Natural killer cell treated with Interleukin-12 subunit alpha and Interleukin-12 subunit beta and Interleukin-15 and Interleukin-18, amount 100 ng/mL, for 72 hours (primary cell): ENCODE measurements at regions not wholly inside any gene's neighbourhood (a gene's known extent, or its start where the extent isn't known, plus 50 kb on each side); places are given as distances from the start of the nearest gene placed in this dataset.

Source experiments
- ATAC-seq, 2 donors: fragments of 150-1000 bp; cut with Tn5 transposase in 1 of 2; sonication (Bioruptor Pico), chemical (Tn5 transposase) in 1 of 2; 2 replicates each; pipeline ENCODE4 v1.10.0; 2021
- DNase-seq: peaks from one replicate; pipeline ENCODE4 v3.0.0; 2022; ENCODE audit warnings: low spot score
- H3K27ac Mint-ChIP-seq, 2 donors: 1 replicate in 1 of 2; 2 replicates in 1 of 2; pipeline ENCODE4 v1.8.0; 2022; ENCODE audit warnings: mixed read lengths in 2 of 2, mild to moderate bottlenecking in 1 of 2, moderate library complexity in 1 of 2
- H3K27me3 Mint-ChIP-seq, 2 donors: 1 replicate in 1 of 2; 2 replicates in 1 of 2; pipeline ENCODE4 v1.8.0; 2022; ENCODE audit warnings: mixed read lengths in 2 of 2
- H3K36me3 Mint-ChIP-seq: one replicate; pipeline ENCODE4 v1.8.0; 2022; ENCODE audit warnings: mixed read lengths
- H3K4me1 Mint-ChIP-seq, 2 donors: 1 replicate in 1 of 2; 2 replicates in 1 of 2; pipeline ENCODE4 v1.8.0; 2022; ENCODE audit warnings: low read depth in 2 of 2, mixed read lengths in 2 of 2, mild to moderate bottlenecking in 1 of 2
- H3K4me3 Mint-ChIP-seq: one replicate; pipeline ENCODE4 v1.8.0; 2022; ENCODE audit warnings: mixed read lengths
- H3K9me3 Mint-ChIP-seq: 2 replicates; pipeline ENCODE4 v1.8.0; 2022; ENCODE audit warnings: mixed read lengths

DNA sequence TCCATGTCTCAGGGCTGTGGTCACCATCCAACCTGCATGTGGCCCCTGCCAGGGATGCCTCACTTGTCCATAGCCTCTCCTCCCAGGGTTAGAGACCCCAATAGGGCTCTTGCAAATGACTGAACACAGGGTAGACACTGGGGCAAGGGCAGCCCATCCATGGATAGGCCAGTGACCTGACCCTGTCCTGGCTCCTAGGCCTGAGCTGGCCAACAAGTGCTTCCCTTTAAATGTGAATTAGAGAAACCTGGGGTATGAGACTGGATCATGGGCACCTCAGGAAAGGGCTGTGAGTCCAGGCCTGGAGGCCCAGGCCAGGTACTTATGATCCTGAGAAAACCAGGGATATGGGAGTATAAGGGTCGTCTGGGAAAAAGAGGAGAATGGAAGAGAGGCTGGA is 64.5 kb downstream of the COPS8 start:
- ATAC-seq: peak in 1 of 2 donors; percentile 46
- Mint-ChIP-seq H3K9me3 (no peaks in the 10 kb centered on the region), H3K27me3 (peaks cover 3 to 7% of the 10 kb centered on the region in 2 donors), H3K4me1 (no peaks in the 10 kb centered on the region), H3K36me3 (peaks cover 13% of the 10 kb centered on the region), H3K27ac (no peak overlapping the region), H3K4me3 (no peak overlapping the region)
- no peak for DNase-seq

DNA sequence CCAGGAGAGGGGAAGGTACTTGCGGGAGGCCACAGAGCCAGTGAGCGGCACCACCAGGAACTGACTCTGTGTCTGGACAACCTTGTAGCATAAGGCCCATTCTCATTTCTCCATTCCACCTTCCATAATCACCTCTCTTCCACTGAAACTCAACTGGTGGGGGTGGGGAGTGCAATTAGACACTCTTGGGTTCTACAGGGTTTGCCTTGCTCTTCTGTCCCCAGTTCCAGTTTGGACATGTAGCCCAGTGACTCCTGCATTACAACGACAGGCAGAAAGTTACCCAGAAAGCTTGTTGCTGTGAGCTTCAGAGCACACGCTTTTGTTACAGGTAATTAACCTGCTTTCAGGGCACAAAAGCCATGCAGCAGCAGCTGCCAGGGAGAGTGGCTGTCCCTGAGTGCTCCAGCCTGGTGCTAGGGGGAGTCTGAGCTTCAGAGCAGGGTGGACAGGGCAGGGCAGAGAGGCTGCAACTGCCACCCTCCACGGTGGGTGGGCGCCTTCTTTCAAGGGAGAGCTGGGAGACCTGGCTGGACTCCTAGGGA is 65.2 kb downstream of the COPS8 start:
- H3K9me3 Mint-ChIP-seq: no peaks in the 10 kb centered on the region
- no peak overlapping the region for H3K4me3 Mint-ChIP-seq
- no peak overlapping the region for H3K27ac Mint-ChIP-seq
- H3K27me3 Mint-ChIP-seq: peaks cover 3 to 7% of the 10 kb centered on the region in 2 donors
- H3K4me1 Mint-ChIP-seq: no peaks in the 10 kb centered on the region
- DNase-seq: no peak
- H3K36me3 Mint-ChIP-seq: peaks cover 12% of the 10 kb centered on the region
- peak in 1 of 2 donors; percentile 25 for ATAC-seq

DNA sequence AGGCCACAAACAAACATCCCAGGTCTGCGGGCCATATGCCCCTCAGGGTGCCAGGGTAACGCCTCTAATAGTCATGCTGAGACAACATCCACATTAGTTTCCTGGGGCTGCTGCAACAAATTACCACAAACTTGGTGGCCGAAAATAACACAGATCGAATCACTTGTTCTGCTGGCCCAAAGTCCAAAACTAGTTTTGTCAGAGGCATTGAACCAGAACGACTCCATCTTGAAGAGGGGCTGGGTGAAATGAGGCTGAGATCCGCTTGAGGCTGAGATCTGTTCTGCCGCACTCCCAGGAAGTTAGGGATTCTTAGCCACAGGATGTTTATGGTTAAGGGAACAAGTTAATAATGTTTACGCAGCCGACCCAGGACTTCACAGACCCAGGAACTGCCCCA is 66.7 kb downstream of the COPS8 start:
- Mint-ChIP-seq H3K27ac (no peak overlapping the region), H3K4me1 (no peaks in the 10 kb centered on the region), H3K9me3 (no peaks in the 10 kb centered on the region), H3K36me3 (no peaks in the 10 kb centered on the region), H3K27me3 (peaks cover 3 to 7% of the 10 kb centered on the region in 2 donors), H3K4me3 (no peak overlapping the region)
- no peak for DNase-seq
- no peak for ATAC-seq

DNA sequence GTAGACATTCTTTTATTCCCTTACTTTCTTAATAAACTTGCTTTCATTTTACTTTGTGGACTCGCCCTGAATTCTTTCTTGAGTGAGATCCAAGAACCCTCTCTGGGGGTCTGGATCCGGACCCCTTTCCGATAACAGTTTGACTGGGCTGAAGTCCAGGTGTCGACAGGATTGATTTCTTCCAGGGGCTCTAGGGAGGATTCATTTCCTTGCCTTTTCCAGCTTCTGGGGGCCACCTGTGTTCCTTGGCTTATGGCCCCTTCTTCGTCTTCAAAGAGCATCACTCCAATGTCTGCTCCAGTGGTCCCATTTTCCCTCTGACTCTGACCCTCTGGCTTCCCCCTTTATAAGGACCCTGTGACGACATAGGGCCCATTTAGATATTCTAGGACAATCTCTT is 67.5 kb downstream of the COPS8 start:
- Mint-ChIP-seq H3K9me3 (no peaks in the 10 kb centered on the region), H3K4me1 (no peaks in the 10 kb centered on the region), H3K4me3 (no peak overlapping the region), H3K36me3 (no peaks in the 10 kb centered on the region), H3K27ac (no peak overlapping the region), H3K27me3 (peaks cover 3 to 7% of the 10 kb centered on the region in 2 donors)
- no peak for ATAC-seq
- DNase-seq: no peak

DNA sequence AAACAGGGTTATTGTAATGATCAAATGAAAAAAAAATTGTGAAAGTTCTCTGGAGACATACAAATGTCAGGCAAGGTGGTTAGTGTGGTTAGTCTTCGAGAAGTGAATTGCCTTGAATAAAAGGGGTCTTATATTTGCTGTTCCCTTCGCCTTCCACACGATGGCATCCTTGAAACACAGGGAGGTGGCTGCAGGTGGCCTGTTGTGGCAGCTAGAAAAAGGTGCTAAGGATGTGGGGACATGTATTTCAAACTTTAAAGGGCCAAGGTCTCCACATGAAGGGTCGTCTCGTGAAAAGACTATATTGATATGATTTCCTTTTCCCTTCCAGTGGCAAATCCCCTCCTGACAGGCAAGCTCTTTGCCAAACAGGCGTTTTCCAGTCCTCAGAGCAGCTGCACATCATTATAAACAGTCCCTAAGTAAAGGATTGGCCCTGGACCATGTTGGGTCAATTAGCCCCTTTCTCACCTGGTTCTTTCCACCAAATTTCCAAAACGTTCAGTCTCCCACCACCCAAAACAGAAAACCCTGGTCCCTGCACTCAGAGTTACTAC is 68.5 kb downstream of the COPS8 start:
- Mint-ChIP-seq H3K36me3 (no peaks in the 10 kb centered on the region), H3K27ac (no peak overlapping the region), H3K4me3 (no peak overlapping the region), H3K27me3 (peaks cover 3 to 7% of the 10 kb centered on the region in 2 donors), H3K9me3 (no peaks in the 10 kb centered on the region), H3K4me1 (no peaks in the 10 kb centered on the region)
- DNase-seq (no peak), ATAC-seq (no peak)

DNA sequence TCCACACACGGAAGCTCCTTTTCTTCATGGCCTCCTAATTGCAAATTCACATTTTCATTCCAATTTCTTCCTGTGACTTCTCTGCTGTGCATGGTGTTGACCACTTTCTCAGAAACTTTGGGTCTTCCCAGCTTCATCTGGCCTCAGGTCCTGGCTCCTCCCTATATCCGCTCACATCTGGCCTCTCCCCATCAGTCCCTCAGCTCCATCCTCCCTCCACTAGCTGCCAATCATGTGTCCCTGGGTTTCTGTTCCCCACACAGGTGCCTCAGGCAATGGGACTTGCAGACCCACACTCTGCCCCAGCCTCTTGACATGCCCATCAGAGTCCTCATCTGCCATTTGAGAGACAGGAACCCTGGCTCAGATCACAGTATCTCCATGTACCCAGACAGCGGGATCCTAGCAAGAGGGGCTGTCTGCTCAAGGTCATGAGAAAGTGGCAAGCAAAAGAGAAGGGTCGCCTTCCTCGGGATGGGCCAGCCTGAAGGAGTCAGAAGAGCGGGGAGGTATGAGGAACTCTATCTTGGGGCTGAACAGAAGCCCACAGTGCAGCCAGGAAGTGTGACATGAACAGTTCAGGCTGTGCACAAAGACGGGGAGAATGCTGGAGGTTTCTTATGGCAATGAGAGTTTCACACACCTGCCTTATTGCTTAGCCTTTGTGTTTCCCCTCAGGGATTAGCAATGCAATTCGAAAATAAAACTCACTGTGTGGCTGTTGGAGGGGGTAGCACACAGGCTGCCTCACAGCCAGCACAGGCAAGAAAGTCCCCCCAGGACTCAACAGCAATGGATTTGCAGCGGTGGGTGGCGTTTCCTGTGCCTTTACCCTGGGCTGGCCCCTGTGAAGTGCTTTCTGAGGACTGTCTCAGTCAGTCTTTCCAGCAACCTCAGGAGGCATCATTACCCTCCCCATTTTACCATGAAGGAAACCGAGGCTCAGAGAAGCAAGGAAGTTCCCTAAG is 69.5 kb downstream of the COPS8 start:
- Mint-ChIP-seq H3K27ac (no peak overlapping the region), H3K9me3 (no peaks in the 10 kb centered on the region), H3K27me3 (peaks cover 3 to 7% of the 10 kb centered on the region in 2 donors), H3K4me1 (no peaks in the 10 kb centered on the region), H3K4me3 (no peak overlapping the region), H3K36me3 (no peaks in the 10 kb centered on the region)
- ATAC-seq: no peak
- DNase-seq: no peak

DNA sequence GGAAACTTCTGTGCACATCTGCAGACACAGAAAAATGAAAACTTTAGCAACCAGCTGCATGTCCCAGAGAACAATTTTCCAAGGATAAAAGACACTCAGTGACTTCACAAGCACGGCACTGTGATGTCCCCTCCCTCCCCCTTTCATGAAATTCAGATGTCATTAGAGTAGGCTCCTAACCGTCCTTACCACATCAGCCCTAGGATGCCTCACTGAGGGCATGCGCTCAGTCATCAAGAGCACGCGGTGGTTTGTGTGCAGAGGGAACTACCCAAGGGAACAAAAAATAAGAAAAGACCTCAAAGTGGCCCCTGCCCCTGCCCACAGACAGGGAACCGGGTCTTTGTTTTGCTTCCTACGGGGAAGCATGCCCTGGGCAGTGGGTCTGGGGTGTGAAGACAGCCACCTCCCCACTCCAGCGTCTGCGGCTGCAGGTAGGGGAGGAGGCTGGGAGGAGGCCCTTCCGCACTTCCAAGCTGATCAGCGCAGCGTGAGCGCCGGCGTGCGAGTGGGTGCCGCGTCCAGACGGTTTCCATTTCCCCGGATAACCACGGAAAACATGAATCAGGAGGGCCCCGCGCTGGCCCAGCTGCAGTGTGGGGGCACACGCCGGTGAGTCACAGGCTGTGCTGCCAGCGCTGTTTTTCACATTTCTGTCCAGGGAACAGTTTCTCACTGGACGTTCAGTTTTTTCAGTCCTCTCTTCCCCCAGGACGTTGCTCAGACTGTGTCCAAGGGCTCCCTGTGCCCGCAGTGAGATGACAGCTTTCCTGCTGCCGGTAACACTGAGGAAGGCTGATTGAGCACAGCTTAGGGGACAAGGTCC is 70.6 kb downstream of the COPS8 start:
- no peak for DNase-seq
- peaks cover 3 to 7% of the 10 kb centered on the region in 2 donors for H3K27me3 Mint-ChIP-seq
- H3K9me3 Mint-ChIP-seq: no peaks in the 10 kb centered on the region
- H3K4me3 Mint-ChIP-seq: no peak overlapping the region
- H3K36me3 Mint-ChIP-seq: no peaks in the 10 kb centered on the region
- H3K27ac Mint-ChIP-seq: no peak overlapping the region
- no peaks in the 10 kb centered on the region for H3K4me1 Mint-ChIP-seq
- ATAC-seq: peak in 1 of 2 donors; percentile 21

DNA sequence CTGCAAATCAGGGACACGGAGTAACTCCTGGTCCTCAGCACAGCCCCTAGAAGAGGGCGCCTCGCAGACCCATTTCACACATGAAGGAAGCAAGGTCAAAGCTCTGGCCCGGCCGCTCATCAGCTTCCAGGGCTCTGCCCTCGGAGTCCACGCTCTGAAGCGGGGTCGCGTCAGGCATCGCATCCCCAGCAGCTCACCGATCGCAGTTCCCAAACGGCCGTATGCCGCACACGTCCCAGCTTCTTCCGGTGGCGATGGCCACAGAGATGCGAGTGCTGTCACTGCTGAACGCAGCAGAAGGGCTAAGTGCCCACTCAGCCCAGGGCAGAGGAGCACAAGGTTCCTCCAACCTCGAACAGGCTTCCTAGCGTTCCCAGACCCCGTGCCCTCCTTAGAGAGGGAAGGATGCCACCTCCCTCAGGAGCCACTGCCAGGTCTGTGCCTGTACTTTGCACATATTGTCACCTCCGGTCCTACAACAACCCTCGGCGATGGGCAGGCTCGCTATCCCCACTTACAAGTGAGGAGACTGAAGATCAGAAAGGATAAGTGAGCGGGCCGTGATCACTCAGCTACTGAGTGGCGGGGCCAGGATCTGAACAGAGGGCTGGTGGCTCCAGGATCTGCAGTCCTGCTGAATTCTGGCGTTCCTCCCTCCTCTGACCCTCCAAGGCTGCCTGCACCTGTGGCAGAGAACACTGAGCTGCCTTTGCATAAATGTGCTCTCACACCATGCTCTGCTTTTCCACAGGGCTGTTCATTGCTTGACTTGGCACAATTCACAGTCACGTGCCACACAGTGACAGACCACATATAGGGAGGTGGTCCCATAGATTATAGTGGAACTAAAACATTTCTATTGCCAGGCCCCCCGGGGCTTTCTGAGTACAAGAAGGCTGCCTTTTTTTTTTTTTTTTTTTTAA is 71.4 kb downstream of the COPS8 start:
- no peaks in the 10 kb centered on the region for H3K9me3 Mint-ChIP-seq
- ATAC-seq: peak in 1 of 2 donors; percentile 15
- H3K4me3 Mint-ChIP-seq: no peak overlapping the region
- H3K27me3 Mint-ChIP-seq: peaks cover 3 to 7% of the 10 kb centered on the region in 2 donors
- no peaks in the 10 kb centered on the region for H3K4me1 Mint-ChIP-seq
- H3K36me3 Mint-ChIP-seq: no peaks in the 10 kb centered on the region
- no peak for DNase-seq
- no peak overlapping the region for H3K27ac Mint-ChIP-seq

DNA sequence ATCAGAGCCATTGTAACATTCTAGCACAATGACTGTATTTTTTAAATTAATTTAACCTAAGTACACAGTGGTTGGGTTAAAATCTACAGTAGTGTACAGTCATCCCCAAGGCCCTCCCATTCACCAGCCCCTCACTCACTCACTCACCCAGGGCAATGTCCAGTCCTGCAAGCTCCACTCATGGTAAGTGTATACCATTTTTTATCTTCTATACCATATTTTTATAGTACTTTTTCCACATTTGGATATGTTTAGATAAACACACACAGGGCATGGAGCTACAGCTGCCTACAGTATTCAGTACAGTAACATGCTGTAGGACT is 72.1 kb downstream of the COPS8 start:
- H3K4me1 Mint-ChIP-seq: no peaks in the 10 kb centered on the region
- no peaks in the 10 kb centered on the region for H3K36me3 Mint-ChIP-seq
- ATAC-seq (no peak), DNase-seq (no peak)
- no peak overlapping the region for H3K4me3 Mint-ChIP-seq
- peaks cover 3 to 7% of the 10 kb centered on the region in 2 donors for H3K27me3 Mint-ChIP-seq
- H3K27ac Mint-ChIP-seq: no peak overlapping the region
- H3K9me3 Mint-ChIP-seq: no peaks in the 10 kb centered on the region

DNA sequence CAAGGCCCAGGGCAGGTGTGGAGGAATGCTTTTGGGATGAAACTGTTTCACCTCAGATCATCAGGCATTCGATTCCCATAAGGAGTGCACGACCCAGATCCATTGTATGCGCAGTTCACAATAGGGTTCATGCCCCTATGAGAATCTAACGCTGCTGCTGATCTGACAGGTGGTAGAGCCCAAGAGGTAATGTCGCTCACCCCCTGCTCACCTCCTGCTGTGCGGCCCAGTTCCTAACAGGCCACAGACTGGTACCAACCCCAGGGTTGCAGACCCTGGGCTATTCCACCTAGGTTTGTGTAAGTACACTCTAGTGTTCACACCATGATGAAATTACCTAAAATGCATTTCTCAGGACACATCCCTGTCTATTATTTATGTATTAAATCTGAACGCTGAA is 72.5 kb downstream of the COPS8 start:
- no peaks in the 10 kb centered on the region for H3K36me3 Mint-ChIP-seq
- H3K9me3 Mint-ChIP-seq: no peaks in the 10 kb centered on the region
- H3K4me1 Mint-ChIP-seq: no peaks in the 10 kb centered on the region
- no peak overlapping the region for H3K27ac Mint-ChIP-seq
- peaks cover 3 to 7% of the 10 kb centered on the region in 2 donors for H3K27me3 Mint-ChIP-seq
- H3K4me3 Mint-ChIP-seq: no peak overlapping the region
- DNase-seq (no peak), ATAC-seq (no peak)

DNA sequence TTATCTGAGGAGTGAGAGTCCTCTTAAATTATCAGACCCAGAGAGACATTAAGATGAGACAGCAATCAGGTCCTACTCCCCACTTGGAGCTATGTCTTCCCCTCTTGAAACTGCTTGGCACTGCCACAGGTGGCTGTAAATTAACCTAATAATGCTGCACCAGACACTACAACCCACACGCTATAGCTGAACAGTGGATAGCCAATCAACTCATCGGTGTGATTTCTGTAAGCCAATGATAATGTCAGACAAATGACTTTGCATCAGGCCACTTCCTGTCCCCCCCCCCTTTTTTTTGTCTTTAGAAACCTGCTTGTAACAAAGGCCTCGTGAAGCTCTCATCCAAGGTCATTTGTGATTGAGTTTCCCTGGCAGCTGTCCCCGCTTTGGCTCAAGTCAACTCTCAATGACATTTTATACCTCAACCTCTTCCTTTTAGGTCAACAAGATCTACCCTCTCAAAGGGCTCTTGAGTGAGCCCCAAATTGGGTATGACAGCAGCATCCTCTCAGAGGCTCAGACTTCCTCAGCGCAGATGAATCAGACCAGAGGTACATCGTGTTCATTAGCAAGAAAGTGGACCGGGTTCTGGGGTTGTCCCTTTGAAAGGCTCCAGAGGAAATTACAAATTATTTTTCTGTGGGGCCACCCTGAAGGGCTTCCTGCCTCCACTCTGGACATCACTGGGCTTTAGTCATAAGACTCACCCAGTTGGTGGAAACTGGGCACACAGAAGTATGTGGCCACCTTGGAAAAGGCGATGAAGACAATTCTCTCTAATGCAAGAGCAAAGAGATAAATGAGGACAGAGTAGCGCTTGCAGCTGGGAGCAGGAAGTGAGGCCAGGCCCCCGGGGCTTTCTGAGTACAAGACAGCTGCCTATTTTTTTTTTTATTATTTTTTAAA is 73.6 kb downstream of the COPS8 start:
- no peaks in the 10 kb centered on the region for H3K9me3 Mint-ChIP-seq
- H3K4me3 Mint-ChIP-seq: no peak overlapping the region
- ATAC-seq (no peak), DNase-seq (no peak)
- H3K36me3 Mint-ChIP-seq: no peaks in the 10 kb centered on the region
- H3K27ac Mint-ChIP-seq: no peak overlapping the region
- peaks cover 6 to 13% of the 10 kb centered on the region in 2 donors for H3K27me3 Mint-ChIP-seq
- no peaks in the 10 kb centered on the region for H3K4me1 Mint-ChIP-seq

DNA sequence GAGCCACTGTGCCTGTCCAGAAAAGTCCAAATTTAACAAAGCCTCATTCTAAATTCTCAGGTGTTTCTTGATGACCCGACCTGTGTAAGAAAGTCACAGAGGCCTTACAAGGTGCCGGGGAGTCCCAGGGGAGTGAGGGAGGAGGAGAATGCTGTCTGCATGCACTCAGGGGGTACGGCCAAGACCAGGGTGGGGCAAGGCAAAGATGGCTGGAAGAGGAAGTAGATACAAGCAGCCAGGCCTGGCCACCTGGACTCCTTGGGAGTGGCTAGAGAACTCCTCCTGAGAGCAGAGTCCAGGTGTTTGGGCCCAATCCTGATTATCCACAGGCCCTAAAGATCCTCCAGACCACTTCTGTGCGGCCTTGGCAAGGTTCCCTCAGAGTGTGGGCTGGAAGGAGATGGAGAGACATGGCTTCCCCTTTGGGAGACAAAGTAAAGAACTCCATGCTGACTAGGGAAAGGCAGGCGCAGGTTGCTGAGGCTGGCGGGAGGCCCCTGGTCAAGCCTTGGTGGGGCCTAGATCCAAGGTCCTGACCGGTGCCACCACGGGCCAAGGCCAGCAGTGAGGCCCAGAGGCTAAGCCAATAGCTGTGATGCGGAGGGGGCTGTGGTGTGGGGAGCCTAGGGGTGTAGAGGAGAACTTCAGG is 74.7 kb downstream of the COPS8 start:
- Mint-ChIP-seq H3K4me3 (no peak overlapping the region), H3K9me3 (no peaks in the 10 kb centered on the region), H3K27me3 (peaks cover 8 to 15% of the 10 kb centered on the region in 2 donors), H3K36me3 (no peaks in the 10 kb centered on the region), H3K4me1 (no peaks in the 10 kb centered on the region), H3K27ac (no peak overlapping the region)
- ATAC-seq (peak; percentile 21 to 36), DNase-seq (no peak)
